Adipocyte (in vitro differentiated cells): ENCODE measurements at regions not wholly inside any gene's neighbourhood (a gene's known extent, or its start where the extent isn't known, plus 50 kb on each side); places are given as distances from the start of the nearest gene placed in this dataset.

Experiments used
- DNase-seq: peaks from one replicate; pipeline ENCODE4 v3.0.0-alpha.2; 2015; ENCODE audit warnings: low read depth
- H3K27me3 ChIP-seq: replicated peaks from 2 replicates; pipeline ENCODE4 v1.7.0; 2013; ENCODE audit warnings: mild to moderate bottlenecking, low read length, moderate library complexity; ENCODE audit not compliant: control insufficient read depth, insufficient read depth
- H3K36me3 ChIP-seq: 2 replicates; pipeline ENCODE4 v1.7.0; 2013; ENCODE audit warnings: low read length, mild to moderate bottlenecking, moderate library complexity; ENCODE audit not compliant: control insufficient read depth, insufficient read depth, severe bottlenecking
- H3K4me1 ChIP-seq: 2 replicates; pipeline ENCODE4 v1.7.0; 2013; ENCODE audit warnings: mild to moderate bottlenecking, low read length, moderate library complexity; ENCODE audit not compliant: control insufficient read depth, insufficient read depth
- H3K4me3 ChIP-seq: 2 replicates; pipeline ENCODE4 v1.7.0; 2013; ENCODE audit warnings: mild to moderate bottlenecking, low read length, moderate library complexity
- H3K9ac ChIP-seq: 2 replicates; pipeline ENCODE4 v1.7.0; 2013; ENCODE audit warnings: mild to moderate bottlenecking, low read length, moderate library complexity
- H3K9me3 ChIP-seq: 2 replicates; pipeline ENCODE4 v1.7.0; 2013; ENCODE audit warnings: mild to moderate bottlenecking, low read length, moderate library complexity; ENCODE audit not compliant: control insufficient read depth

DNA sequence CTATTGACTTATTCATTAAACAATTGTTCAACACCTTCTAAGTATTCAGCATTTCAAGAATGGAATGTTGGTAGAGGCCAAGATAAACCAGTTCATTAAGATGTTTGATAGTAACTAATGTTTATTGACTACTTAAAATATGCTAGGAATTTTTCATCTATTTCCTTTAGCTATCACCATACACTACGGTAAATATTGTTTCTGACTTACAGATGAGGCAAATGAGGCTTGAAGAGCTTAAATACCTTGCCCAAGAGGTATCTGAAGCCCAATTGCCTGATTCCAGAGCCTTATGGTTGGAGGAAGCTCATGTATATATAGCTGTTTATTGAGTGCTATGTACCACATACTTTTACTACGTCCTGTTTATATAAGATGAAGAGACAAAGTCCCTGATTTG is 286.2 kb downstream of the NDFIP2 start:
- peaks cover 18% of the 10 kb centered on the region for H3K9me3 ChIP-seq
- H3K36me3 ChIP-seq, result no peaks in the 10 kb centered on the region
- H3K4me1 ChIP-seq, result no peaks in the 10 kb centered on the region
- DNase-seq, result no peak
- no peaks in the 10 kb centered on the region for H3K27me3 ChIP-seq
- H3K4me3 ChIP-seq, result no peak overlapping the region
- H3K9ac ChIP-seq, result no peak overlapping the region

DNA sequence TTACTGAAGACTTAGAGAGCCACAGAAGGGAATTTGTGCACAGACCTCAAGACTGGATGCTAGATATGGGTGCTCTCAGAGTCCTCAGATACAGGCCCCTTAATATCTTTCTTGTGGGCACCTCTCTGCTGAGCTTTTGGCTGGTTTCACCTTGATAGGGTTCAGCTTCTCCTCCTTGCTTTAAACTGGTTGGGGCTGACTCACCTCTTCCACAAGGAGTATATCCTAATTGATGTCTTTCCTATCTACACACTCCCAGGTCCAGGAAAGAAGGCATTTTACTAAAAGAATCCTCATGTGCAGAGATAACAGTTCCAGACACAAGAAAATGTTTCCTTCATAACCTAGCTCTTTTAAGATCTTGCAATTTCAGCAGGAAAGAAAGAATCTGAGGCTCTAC is 284.4 kb downstream of the NDFIP2 start:
- no peaks in the 10 kb centered on the region for H3K27me3 ChIP-seq

DNA sequence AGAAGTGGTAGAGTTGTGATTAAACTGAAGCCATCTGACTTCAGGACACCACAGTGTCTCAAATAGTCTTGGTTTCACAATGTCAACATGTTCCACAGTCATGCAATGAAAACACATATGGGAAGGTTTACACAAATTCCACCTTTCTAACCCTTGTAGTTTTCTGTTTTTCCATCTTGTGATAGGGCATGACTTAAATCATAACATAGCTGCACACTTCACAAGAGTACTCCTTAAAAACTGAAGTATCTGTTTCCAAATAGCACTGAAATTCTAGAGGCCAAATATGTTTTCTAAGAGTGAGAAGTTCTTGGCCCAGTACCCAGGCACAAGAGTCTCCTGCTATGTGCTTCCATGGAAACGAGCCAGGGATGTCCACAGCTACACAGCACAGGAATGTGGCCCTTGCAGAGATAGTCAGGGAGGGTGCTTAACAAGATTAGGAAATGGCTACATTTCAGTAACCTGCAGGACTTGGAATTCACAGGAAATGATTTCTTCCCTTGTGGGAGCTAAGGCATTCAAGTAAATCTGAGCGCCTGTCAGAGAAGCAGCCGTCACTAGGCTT is 269.1 kb downstream of the NDFIP2 start:
- H3K9ac ChIP-seq, result no peak overlapping the region
- no peaks in the 10 kb centered on the region for H3K36me3 ChIP-seq
- peak; percentile 93 for DNase-seq
- H3K27me3 ChIP-seq, result no peaks in the 10 kb centered on the region
- H3K4me1 ChIP-seq, result peaks cover 18% of the 10 kb centered on the region
- H3K4me3 ChIP-seq, result peak overlapping the region; percentile 1
- H3K9me3 ChIP-seq, result no peaks in the 10 kb centered on the region

More for the DNA sequence above, 284.4 kb downstream of the NDFIP2 start:
- Histone ChIP-seq H3K9ac (no peak overlapping the region), H3K4me3 (no peak overlapping the region), H3K4me1 (no peaks in the 10 kb centered on the region), H3K36me3 (no peaks in the 10 kb centered on the region), H3K9me3 (peaks cover 5% of the 10 kb centered on the region)
- DNase-seq, result no peak

DNA sequence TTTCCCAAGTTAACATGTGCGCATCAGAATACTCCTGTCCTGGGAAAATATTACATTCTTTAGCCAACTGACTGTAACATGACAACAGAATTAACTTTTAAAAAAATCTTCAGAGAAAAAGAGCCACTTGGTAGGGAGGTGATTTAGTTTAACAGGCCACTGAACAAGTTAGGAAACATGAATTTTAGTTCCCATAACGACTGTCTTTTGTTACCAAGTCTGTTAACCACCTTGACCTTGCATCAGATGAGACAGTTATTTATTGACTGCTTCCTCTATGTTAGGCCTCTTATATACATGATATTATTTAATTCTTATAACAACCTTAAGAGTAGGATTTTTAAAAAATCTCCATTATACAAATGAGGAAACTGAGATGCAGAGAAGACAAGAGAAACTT is 268.6 kb downstream of the NDFIP2 start:
- H3K36me3 ChIP-seq, result no peaks in the 10 kb centered on the region
- no peak overlapping the region for H3K9ac ChIP-seq
- DNase-seq, result no peak
- peak overlapping the region; percentile 1 for H3K4me3 ChIP-seq
- peaks cover 18% of the 10 kb centered on the region for H3K4me1 ChIP-seq
- H3K9me3 ChIP-seq, result no peaks in the 10 kb centered on the region
- no peaks in the 10 kb centered on the region for H3K27me3 ChIP-seq

DNA sequence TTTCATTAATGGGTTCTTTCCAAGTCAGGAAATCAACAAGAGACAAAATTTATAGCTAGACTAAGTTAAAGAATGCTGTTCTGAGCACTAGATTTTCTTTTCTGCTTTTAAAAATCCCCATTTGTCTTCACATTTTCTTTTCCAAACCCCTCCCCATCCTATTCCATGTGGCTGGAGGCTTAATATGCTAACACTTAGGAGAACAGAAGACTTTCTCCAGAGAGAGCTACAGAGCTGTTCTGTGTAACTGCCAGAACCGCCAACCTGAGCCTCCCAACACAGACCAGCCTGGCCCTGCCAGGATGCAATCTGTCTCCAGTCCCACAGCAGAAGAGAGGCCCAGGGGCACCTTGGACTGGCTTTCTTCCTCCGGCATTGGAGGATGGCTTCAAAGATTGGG is 264.1 kb downstream of the NDFIP2 start:
- H3K36me3 ChIP-seq, result no peaks in the 10 kb centered on the region
- DNase-seq, result no peak
- H3K9ac ChIP-seq, result no peak overlapping the region
- H3K4me3 ChIP-seq, result no peak overlapping the region
- H3K4me1 ChIP-seq, result peaks cover 18% of the 10 kb centered on the region
- H3K9me3 ChIP-seq, result no peaks in the 10 kb centered on the region
- H3K27me3 ChIP-seq, result no peaks in the 10 kb centered on the region

DNA sequence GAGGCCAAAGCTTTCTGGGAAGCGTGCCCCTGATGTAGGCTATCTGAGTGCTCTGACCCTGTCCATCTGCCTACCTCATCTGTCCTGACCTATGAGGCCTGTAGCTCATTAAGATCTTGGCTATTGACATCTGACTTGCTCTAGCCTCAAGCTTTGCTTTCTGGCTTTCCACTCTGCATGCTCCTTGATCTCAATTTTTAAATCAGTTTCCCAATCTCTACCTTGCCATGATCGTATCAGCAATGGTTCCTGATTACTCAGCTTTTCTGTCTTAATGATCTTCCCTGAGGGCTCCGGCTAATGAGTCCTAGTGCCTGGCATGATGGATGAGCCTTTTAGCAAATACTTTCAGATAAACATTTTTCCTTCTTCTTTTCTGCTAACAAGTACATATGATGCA is 262.0 kb downstream of the NDFIP2 start:
- Histone ChIP-seq H3K4me3 (no peak overlapping the region), H3K36me3 (no peaks in the 10 kb centered on the region), H3K27me3 (no peaks in the 10 kb centered on the region), H3K9ac (no peak overlapping the region), H3K4me1 (peaks cover 7% of the 10 kb centered on the region), H3K9me3 (no peaks in the 10 kb centered on the region)
- no peak for DNase-seq

DNA sequence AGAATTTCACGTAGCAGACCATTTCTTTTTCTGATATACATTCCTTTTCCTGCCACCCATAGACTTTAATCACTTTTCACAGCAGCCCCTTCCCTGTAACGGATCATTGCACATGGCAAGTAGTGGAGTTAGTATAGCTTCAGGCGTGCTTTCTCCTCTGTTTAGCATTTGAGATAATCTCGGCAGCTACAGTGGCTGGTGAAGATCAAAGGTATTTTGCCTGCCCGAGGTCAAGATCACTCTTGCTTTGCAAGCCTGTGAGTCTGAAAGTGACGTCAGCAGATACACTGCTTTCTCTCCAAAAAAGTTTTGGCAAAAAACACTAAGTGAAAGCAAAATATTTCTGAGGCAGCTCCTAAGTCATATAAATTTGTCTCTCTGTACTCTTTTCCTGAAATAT is 260.0 kb downstream of the NDFIP2 start:
- peak; percentile 68 for DNase-seq

DNA sequence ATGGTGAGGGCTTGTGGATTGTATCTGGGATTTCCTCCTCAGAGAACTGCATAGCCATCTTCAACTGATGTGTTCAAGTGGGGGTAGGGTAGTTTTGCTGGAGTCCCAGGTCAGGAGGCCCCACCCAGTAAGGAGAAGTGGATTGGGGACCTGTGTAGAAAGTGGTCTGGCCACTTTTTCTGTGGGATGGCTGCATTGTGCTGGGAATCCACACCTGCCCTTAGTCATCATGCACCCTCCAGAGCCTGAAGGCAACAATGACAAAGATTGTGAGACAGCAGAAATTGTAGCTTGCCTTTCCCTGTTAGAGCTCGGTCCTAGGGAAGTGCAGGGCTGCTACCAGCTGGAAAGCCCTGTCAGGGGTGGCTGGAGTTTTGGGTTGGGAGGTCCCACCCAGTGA is 255.4 kb downstream of the NDFIP2 start:
- no peak for DNase-seq
- peaks cover 8% of the 10 kb centered on the region for H3K9me3 ChIP-seq
- no peak overlapping the region for H3K4me3 ChIP-seq
- no peaks in the 10 kb centered on the region for H3K27me3 ChIP-seq
- H3K9ac ChIP-seq, result no peak overlapping the region
- no peaks in the 10 kb centered on the region for H3K36me3 ChIP-seq
- peaks cover 15% of the 10 kb centered on the region for H3K4me1 ChIP-seq

More for the DNA sequence above, 260.0 kb downstream of the NDFIP2 start:
- no peak overlapping the region for H3K9ac ChIP-seq
- no peaks in the 10 kb centered on the region for H3K36me3 ChIP-seq
- H3K9me3 ChIP-seq, result no peaks in the 10 kb centered on the region
- no peaks in the 10 kb centered on the region for H3K27me3 ChIP-seq
- peaks cover 7% of the 10 kb centered on the region for H3K4me1 ChIP-seq
- peak overlapping the region; percentile 20 for H3K4me3 ChIP-seq

DNA sequence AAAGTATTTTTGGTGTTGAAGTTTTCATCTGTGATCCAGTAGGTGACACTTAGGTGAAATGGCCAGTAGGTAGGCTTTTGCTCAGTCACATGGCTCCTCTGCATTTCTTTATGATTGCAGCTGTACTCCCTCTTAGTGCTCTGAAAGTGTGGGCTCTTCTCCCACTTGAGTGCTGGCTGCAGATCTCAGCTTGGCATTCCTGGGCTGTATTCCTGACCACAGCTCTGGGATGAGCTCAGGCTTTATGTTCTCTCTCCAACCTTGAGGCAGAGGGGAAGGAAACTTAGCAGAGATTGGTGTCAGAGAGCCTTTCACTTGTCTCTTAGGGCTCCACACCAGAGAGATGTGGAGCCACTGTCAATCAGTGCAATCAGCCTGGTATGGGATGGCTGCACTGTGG is 254.3 kb downstream of the NDFIP2 start:
- Histone ChIP-seq H3K4me1 (peaks cover 8% of the 10 kb centered on the region), H3K9me3 (peaks cover 8% of the 10 kb centered on the region), H3K9ac (no peak overlapping the region), H3K4me3 (no peak overlapping the region), H3K36me3 (no peaks in the 10 kb centered on the region), H3K27me3 (no peaks in the 10 kb centered on the region)
- DNase-seq, result no peak

DNA sequence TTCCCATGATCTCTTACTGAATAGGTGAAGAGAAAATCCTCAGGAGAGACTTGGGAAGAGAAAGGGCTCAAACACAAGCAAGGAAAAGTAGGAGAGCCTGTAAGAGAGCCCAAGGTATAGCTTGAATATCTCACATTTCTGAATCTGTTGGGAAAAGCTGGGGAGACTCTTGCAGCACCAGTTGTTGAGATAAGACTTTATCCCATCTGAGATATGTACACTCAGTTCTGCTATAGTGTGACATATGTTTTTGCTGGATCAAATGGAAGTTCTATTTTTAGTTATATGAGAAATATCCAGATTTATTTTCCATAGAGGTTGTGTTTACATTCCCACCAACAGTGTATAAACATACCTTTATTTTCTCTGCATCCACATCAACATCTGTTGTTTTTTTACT is 246.1 kb downstream of the NDFIP2 start:
- H3K36me3 ChIP-seq, result no peaks in the 10 kb centered on the region
- H3K9me3 ChIP-seq, result no peaks in the 10 kb centered on the region
- no peak overlapping the region for H3K9ac ChIP-seq
- H3K4me1 ChIP-seq, result peaks cover 40% of the 10 kb centered on the region
- DNase-seq, result no peak
- no peak overlapping the region for H3K4me3 ChIP-seq
- no peaks in the 10 kb centered on the region for H3K27me3 ChIP-seq

DNA sequence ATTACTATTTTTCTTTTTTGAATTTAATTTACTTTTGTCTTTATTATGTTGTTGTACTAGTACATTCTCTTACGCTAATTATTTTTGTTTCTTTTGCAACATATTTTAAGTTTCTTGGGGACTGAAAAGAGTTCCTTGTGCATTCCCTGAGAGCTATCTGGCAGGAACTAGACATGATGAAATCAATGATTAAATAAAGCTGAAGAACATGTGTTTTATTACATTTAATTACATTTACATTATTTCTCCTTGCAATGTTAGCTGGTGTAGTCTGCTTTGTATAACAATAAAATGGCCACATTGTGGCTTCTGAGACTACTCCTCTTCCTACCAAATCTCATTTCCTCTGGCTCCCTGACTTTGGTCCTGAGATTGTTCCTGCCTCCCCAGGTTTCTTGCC is 244.9 kb downstream of the NDFIP2 start:
- Histone ChIP-seq H3K36me3 (no peaks in the 10 kb centered on the region), H3K27me3 (no peaks in the 10 kb centered on the region), H3K9me3 (no peaks in the 10 kb centered on the region), H3K4me1 (peaks cover 40% of the 10 kb centered on the region), H3K9ac (no peak overlapping the region), H3K4me3 (no peak overlapping the region)
- DNase-seq, result peak; percentile 75
